G401 (cell line): ENCODE measurements at regions not wholly inside any gene's neighbourhood (a gene's known extent, or its start where the extent isn't known, plus 50 kb on each side); places are given as distances from the start of the nearest gene placed in this dataset.
"Not testable (repeated sequence)": the region's sequence is repeated elsewhere in the genome, so short reads cannot be mapped to it uniquely, and the experiment has no call there.

Experiments used
- DNase-seq: peaks from one replicate; pipeline ENCODE4 v3.0.0-alpha.2; 2015; ENCODE audit warnings: low spot score
- in situ Hi-C: cut with HindIII; loops from 2 replicates; pipeline ENCODE4 v1.10.0; 2016; ENCODE audit warnings: low sequenced_read_pairs, mixed read lengths

DNA sequence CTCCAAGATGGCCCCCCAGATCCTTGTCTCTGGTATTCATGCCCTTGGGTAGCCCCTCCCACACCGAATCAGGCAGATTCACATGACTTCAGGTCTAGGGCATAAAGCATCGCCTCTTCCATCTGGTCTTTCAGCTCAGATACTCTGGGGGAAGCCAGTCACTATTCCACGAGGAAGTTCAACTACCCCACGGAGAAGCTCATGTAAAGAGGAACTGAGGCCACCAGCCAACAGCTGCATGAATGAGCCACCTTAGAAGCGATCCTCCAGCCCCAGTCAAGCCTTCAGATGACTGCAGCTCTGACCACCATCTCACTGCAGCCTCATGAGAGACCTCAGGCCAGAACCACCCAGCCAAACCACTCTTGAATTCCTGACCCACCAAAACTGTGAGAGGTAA, 54.1 kb downstream of the SOCS3 start:
- in situ Hi-C loops, result no loop called here
- no peak for DNase-seq

- DNase-seq, result no peak
- in situ Hi-C loops, result no loop called here
Observed at GRCh38 chr17:78304549-78305037, 55.3 kb downstream of the SOCS3 start.

DNA sequence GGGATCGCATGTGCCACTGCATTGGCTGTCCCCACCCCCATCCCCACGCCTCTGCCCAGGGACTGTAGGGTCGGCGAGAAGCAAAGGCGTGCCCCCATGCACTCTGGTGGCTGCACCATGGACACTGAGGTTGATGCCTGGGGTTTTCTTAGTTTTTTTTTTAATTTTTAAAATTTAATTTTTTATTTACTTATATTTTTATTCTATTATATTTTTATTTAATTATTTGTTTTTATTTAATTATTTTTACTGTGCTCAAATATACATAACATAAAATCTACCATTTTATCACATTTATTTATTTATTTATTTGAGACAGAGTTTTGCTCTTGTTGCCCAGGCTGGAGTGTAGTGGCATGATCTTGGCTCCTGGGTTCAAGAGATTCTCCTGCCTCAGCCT, 57.4 kb downstream of the SOCS3 start:
- in situ Hi-C loops, result no loop called here
- DNase-seq, result no peak

GRCh38 chr17:78301821-78302213, 58.1 kb downstream of the SOCS3 start:
- in situ Hi-C loops, result no loop called here
- DNase-seq, result no peak

GRCh38 chr17:78300962-78301820, 58.7 kb downstream of the SOCS3 start:
- DNase-seq, result no peak
- in situ Hi-C loops, result no loop called here

GRCh38 chr17:78299049-78299448, 60.8 kb downstream of the SOCS3 start:
- in situ Hi-C loops, result no loop called here

GRCh38 chr17:78294776-78295175, 63.3 kb downstream of the TMEM235 start:
- in situ Hi-C loops, result no loop called here
- DNase-seq, result no peak

More at GRCh38 chr17:78299049-78299448, 60.8 kb downstream of the SOCS3 start:
- DNase-seq, result no peak

DNA sequence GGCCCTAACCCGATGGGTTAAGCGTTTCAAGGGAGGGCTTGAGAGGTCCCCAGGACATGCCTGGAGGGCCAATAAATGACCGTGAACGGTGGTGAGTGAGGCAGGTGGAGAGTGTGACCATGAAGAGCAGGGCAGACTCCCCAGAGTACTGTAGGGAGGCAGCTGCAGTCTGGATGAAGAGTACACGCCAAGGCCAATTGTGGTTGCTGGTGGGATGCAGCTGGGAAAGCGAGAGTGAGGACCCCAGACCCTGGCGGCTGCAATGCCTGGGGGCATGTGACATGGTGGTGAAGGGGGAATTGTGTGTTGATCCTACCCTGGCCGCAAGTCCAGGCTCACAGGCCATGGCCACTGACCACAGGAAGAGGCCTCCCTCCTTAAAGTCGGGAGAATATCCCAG, 62.9 kb downstream of the TMEM235 start:
- in situ Hi-C loops, result no loop called here
- DNase-seq, result no peak

DNA sequence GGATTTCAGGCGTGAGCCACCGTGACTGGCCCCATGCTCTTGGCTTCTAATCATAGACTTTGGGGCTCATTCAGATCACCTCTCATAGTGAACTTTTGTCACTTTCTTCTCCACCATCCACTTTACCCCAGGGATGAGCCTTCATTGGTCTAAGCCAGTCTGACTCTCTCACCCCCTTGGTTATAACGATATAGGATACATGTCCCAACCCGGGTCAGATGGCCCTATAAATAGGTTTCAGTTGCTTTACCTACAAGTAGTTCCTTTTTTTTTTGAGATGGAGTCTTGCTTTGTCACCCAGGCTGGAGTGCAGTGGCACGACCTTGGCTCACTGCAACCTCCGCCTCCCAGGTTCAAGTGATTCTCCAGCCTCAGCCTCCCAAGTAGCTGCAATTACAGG, 61.7 kb downstream of the TMEM235 start:
- in situ Hi-C loops, DNase-seq: not testable (repeated sequence)

DNA sequence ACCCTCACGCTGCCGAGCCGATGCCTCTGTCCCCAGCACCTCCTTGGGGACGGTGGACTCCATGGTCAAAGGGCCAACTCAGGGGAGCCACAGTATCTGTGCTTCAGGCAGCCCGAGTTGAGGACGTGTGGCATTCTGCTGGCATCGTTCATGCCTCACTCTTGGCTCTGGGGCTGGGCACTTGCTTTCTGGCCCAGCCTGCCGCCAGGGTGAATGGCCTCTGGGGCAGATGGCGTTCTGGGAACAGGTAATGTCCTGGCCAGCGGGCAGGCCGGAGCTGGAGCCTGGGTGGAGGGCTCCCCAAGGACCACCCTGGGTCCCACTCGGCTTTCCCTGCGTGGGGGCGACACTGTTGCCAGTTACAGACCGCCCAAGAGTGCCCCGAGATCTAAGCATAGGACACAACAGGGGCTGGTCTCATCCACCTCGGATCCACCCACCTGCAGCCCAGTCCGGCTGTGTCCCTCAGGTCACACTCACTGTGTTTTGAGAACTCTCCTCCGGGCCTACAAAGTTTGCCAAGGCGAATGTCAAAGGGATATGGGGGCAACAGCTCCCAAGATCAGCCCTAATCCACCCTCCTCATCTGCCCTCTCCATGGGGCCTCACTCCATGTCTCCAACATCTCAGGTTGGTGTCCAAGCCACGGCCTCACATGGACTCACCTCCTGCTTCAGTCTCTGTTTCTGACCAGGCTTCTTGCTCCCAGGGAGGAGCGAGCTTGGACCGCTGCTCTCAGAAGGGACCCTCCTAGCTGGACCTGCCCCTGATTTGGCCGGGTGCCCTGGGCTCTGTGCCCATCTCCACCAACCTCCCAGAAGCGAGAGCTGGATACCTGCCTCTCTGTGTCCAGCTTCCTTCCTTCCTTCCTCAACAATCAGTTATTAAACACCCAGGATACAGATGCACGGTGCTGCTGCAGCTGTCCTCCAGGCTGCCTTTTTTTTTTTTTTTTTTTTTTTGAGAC, 60.8 kb downstream of the TMEM235 start:
- peak; percentile 42 for DNase-seq
- in situ Hi-C loops, result no loop called here

DNA sequence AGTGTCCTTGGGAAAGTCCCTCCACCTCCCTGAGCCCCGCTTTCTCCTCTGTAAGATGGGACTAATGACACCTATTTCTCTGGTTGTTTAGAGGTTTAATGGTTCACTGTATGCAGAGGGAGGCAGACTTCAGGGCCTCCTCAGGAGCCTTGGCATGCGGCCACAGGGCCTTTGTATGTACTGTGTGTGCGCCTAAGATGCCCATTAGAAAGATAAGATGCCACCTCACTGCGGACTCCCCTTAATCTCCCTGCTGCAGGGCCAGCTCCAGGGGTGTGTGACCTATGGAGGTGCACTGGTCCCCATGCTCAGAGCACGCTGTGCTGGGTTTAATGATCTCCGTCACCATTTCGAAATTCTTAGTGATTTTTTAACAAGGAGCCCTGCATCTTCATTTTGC, 59.3 kb downstream of the TMEM235 start:
- no peak for DNase-seq
- in situ Hi-C loops, result no loop called here
